Testis (tissue), 2 donors: ENCODE measurements at regions not wholly inside any gene's neighbourhood (a gene's known extent, or its start where the extent isn't known, plus 50 kb on each side); places are given as distances from the start of the nearest gene placed in this dataset.

Source experiments
- CTCF ChIP-seq, 3 experiments: fragments of 450-650 bp in 2 of 3; fragments of 200-600 bp in 1 of 3; sonication (generic) in 1 of 3; IDR thresholded peaks; one replicate each; pipeline ENCODE4 v1.5.1; 2016 to 2019; ENCODE audit warnings: antibody characterized with exemption in 3 of 3, mild to moderate bottlenecking in 2 of 3, moderate library complexity in 1 of 3
- POLR2A ChIP-seq: fragments of 450-650 bp; IDR thresholded peaks from one replicate; pipeline ENCODE4 v1.6.1; 2017; ENCODE audit warnings: antibody characterized with exemption, mild to moderate bottlenecking, moderate library complexity

GRCh38 chr3:147189016-147189415 is 217.3 kb downstream of the ZIC4 start:
- TF ChIP-seq CTCF (IDR thresholded peaks at IDR 0.05): no peak
- no peak for TF ChIP-seq POLR2A
